Osteoblast (primary cell): ENCODE measurements at regions not wholly inside any gene's neighbourhood (a gene's known extent, or its start where the extent isn't known, plus 50 kb on each side); places are given as distances from the start of the nearest gene placed in this dataset.

Experiments used
- DNase-seq: peaks from one replicate; pipeline ENCODE4 v3.0.0; 2011; ENCODE audit warnings: low spot score, mixed read lengths; ENCODE audit not compliant: insufficient read length; ENCODE audit errors: missing footprints
- H2AFZ ChIP-seq: 2 replicates; pipeline ENCODE4 v1.6.0; 2011; ENCODE audit warnings: mild to moderate bottlenecking, low read length
- H3K27ac ChIP-seq: 2 replicates; pipeline ENCODE4 v1.5.1; 2011; ENCODE audit warnings: mild to moderate bottlenecking, low read depth, low read length, moderate library complexity
- H3K27me3 ChIP-seq: 2 replicates; pipeline ENCODE4 v1.6.0; 2012; ENCODE audit warnings: mild to moderate bottlenecking, control low read depth, inconsistent platforms, low read length, moderate library complexity; ENCODE audit not compliant: insufficient read depth
- H3K36me3 ChIP-seq: 2 replicates; pipeline ENCODE4 v1.5.1; 2011; ENCODE audit warnings: mild to moderate bottlenecking, low read length, control low read depth, moderate library complexity; ENCODE audit not compliant: insufficient read depth
- H3K4me1 ChIP-seq: 2 replicates; pipeline ENCODE4 v1.5.1; 2011; ENCODE audit warnings: mild to moderate bottlenecking, low read length, control low read depth, moderate library complexity; ENCODE audit not compliant: insufficient read depth
- H3K4me2 ChIP-seq: 2 replicates; pipeline ENCODE4 v1.6.0; 2011; ENCODE audit warnings: mild to moderate bottlenecking, low read length; ENCODE audit not compliant: insufficient read depth
- H3K4me3 ChIP-seq: fragments of 200-600 bp; sonication (generic); 3 replicates; pipeline ENCODE4 v1.5.1; 2012; ENCODE audit warnings: mild to moderate bottlenecking, low read length, inconsistent platforms; ENCODE audit not compliant: insufficient read depth
- H3K79me2 ChIP-seq: 2 replicates; pipeline ENCODE4 v1.6.0; 2012; ENCODE audit warnings: mild to moderate bottlenecking, low read length, control low read depth, inconsistent platforms; ENCODE audit not compliant: insufficient read depth
- H3K9me3 ChIP-seq: 2 replicates; pipeline ENCODE4 v1.5.1; 2011; ENCODE audit warnings: low read depth, low read length, control low read depth
- H4K20me1 ChIP-seq: 2 replicates; pipeline ENCODE4 v1.6.0; 2012; ENCODE audit warnings: mild to moderate bottlenecking, low read length, control low read depth; ENCODE audit not compliant: insufficient read depth
- CTCF ChIP-seq: IDR thresholded peaks from 2 replicates; pipeline ENCODE4 v1.5.1; 2011; ENCODE audit warnings: mild to moderate bottlenecking, low read depth, low read length, moderate library complexity; ENCODE audit errors: extremely low read depth

GRCh38 chr9:99403371-99403770 lies 181.3 kb downstream of the SEC61B start:
- Histone ChIP-seq H4K20me1 (no peaks in the 10 kb centered on the region), H3K27ac (no peak overlapping the region), H3K4me1 (no peaks in the 10 kb centered on the region), H3K27me3 (peaks cover 11% of the 10 kb centered on the region), H3K4me2 (no peak overlapping the region), H3K4me3 (no peak overlapping the region), H3K79me2 (no peaks in the 10 kb centered on the region), H3K9me3 (no peaks in the 10 kb centered on the region), H3K36me3 (no peaks in the 10 kb centered on the region), H2AFZ (no peak overlapping the region)
- DNase-seq = no peak
- TF ChIP-seq CTCF = no peak

- Histone ChIP-seq H3K36me3 (no peaks in the 10 kb centered on the region), H3K27me3 (peaks cover 11% of the 10 kb centered on the region), H3K9me3 (no peaks in the 10 kb centered on the region), H3K4me2 (no peak overlapping the region), H2AFZ (no peak overlapping the region), H3K4me3 (no peak overlapping the region), H3K79me2 (no peaks in the 10 kb centered on the region), H4K20me1 (no peaks in the 10 kb centered on the region), H3K27ac (no peak overlapping the region), H3K4me1 (no peaks in the 10 kb centered on the region)
- no peak for TF ChIP-seq CTCF
- no peak for DNase-seq
Measured at GRCh38 chr9:99405359-99405758, 183.3 kb downstream of the SEC61B start.

- Histone ChIP-seq H4K20me1 (no peaks in the 10 kb centered on the region), H3K4me1 (no peaks in the 10 kb centered on the region), H3K4me3 (no peak overlapping the region), H3K9me3 (no peaks in the 10 kb centered on the region), H3K27me3 (peaks cover 11% of the 10 kb centered on the region), H3K27ac (no peak overlapping the region), H3K36me3 (no peaks in the 10 kb centered on the region), H3K79me2 (no peaks in the 10 kb centered on the region), H2AFZ (no peak overlapping the region), H3K4me2 (no peak overlapping the region)
- no peak for TF ChIP-seq CTCF
- DNase-seq = no peak
Measured at GRCh38 chr9:99406939-99407338, 184.9 kb downstream of the SEC61B start.

GRCh38 chr9:99411068-99411467 lies 189.0 kb downstream of the SEC61B start:
- Histone ChIP-seq H2AFZ (no peak overlapping the region), H3K4me2 (no peak overlapping the region), H3K4me1 (no peaks in the 10 kb centered on the region), H4K20me1 (no peaks in the 10 kb centered on the region), H3K9me3 (no peaks in the 10 kb centered on the region), H3K27me3 (peaks cover 5% of the 10 kb centered on the region), H3K27ac (no peak overlapping the region), H3K79me2 (no peaks in the 10 kb centered on the region), H3K36me3 (no peaks in the 10 kb centered on the region), H3K4me3 (no peak overlapping the region)
- TF ChIP-seq CTCF = no peak
- no peak for DNase-seq
